Liver (tissue), 8 donors: ENCODE measurements at regions not wholly inside any gene's neighbourhood (a gene's known extent, or its start where the extent isn't known, plus 50 kb on each side); places are given as distances from the start of the nearest gene placed in this dataset.
"Not testable (repeated sequence)": the region's sequence is repeated elsewhere in the genome, so short reads cannot be mapped to it uniquely, and the experiment has no call there.

ENCODE experiments used
- DNase-seq: peaks from one replicate; pipeline ENCODE4 v3.0.0-alpha.2; 2017; ENCODE audit warnings: low spot score
- H3K27ac ChIP-seq, 2 donors: one replicate each; pipeline ENCODE4 v1.7.0; 2013; ENCODE audit warnings: inconsistent platforms in 2 of 2, low read length in 2 of 2, control low read depth in 1 of 2, low read depth in 1 of 2, mild to moderate bottlenecking in 1 of 2
- H3K27me3 ChIP-seq, 4 donors: one replicate each; pipeline versions ENCODE4 v1.6.1 to v1.7.0; 2013; ENCODE audit warnings: low read length in 3 of 4, inconsistent platforms in 1 of 4, mild to moderate bottlenecking in 1 of 4, moderate library complexity in 1 of 4; ENCODE audit not compliant: control insufficient read depth in 4 of 4, insufficient read depth in 4 of 4
- H3K36me3 ChIP-seq, 4 donors: one replicate each; pipeline versions ENCODE4 v1.6.1 to v1.7.0; 2013; ENCODE audit warnings: low read length in 3 of 4, mild to moderate bottlenecking in 3 of 4, low read depth in 1 of 4, moderate library complexity in 1 of 4; ENCODE audit not compliant: control insufficient read depth in 4 of 4, insufficient read depth in 3 of 4
- H3K4me1 ChIP-seq, 4 donors: one replicate each; pipeline versions ENCODE4 v1.6.1 to v1.7.0; 2013; ENCODE audit warnings: low read length in 3 of 4, mild to moderate bottlenecking in 3 of 4, moderate library complexity in 1 of 4; ENCODE audit not compliant: control insufficient read depth in 4 of 4, insufficient read depth in 4 of 4
- H3K4me3 ChIP-seq, 3 donors: one replicate each; pipeline versions ENCODE4 v1.6.1 to v1.7.0; 2013; ENCODE audit warnings: low read length in 3 of 3, control low read depth in 1 of 3, low read depth in 1 of 3, mild to moderate bottlenecking in 1 of 3
- H3K9ac ChIP-seq, 2 donors: one replicate each; pipeline ENCODE4 v1.7.0; 2013; ENCODE audit warnings: low read length in 2 of 2, mild to moderate bottlenecking in 2 of 2, moderate library complexity in 2 of 2, control low read depth in 1 of 2, low read depth in 1 of 2
- H3K9me3 ChIP-seq, 4 donors: one replicate each; pipeline versions ENCODE4 v1.6.1 to v1.7.0; 2013; ENCODE audit warnings: low read length in 3 of 4; ENCODE audit not compliant: control insufficient read depth in 4 of 4
- ATF3 ChIP-seq: IDR thresholded peaks from 2 replicates; pipeline ENCODE4 v1.6.1; 2016; ENCODE audit warnings: antibody characterized with exemption
- CTCF ChIP-seq: fragments of 150-350 bp; IDR thresholded peaks from 2 replicates; pipeline ENCODE4 v1.5.1; 2017; ENCODE audit warnings: improper control_type of control experiment, low read depth, low read length; ENCODE audit not compliant: missing input control
- EGR1 ChIP-seq, 2 donors: IDR thresholded peaks; 2 replicates each; pipeline ENCODE4 v1.6.1; 2016 to 2018; ENCODE audit warnings: antibody characterized with exemption in 2 of 2, low read depth in 2 of 2
- FOXA1 ChIP-seq: IDR thresholded peaks from 2 replicates; pipeline ENCODE4 v1.6.1; 2016; ENCODE audit warnings: antibody characterized with exemption
- FOXA2 ChIP-seq: IDR thresholded peaks from 2 replicates; pipeline ENCODE4 v1.6.1; 2016; ENCODE audit warnings: antibody characterized with exemption
- GABPA ChIP-seq, 2 donors: IDR thresholded peaks in 1 of 2; conservative IDR thresholded peaks in 1 of 2; 2 replicates each; pipeline ENCODE4 v1.6.1; 2016; ENCODE audit warnings: antibody characterized with exemption in 2 of 2, mild to moderate bottlenecking in 1 of 2, moderate library complexity in 1 of 2
- HNF4A ChIP-seq, 2 donors: conservative IDR thresholded peaks; 2 replicates each; pipeline ENCODE4 v1.6.1; 2016; ENCODE audit warnings: antibody characterized with exemption in 2 of 2, mild to moderate bottlenecking in 2 of 2
- HNF4G ChIP-seq: IDR thresholded peaks from 2 replicates; pipeline ENCODE4 v1.6.1; 2016; ENCODE audit warnings: antibody characterized with exemption
- JUND ChIP-seq, 2 donors: IDR thresholded peaks; 2 replicates each; pipeline ENCODE4 v1.6.1; 2016; ENCODE audit warnings: antibody characterized with exemption in 2 of 2
- MAX ChIP-seq: IDR thresholded peaks from 2 replicates; pipeline ENCODE4 v1.6.1; 2016; ENCODE audit warnings: antibody characterized with exemption
- NR2F2 ChIP-seq: IDR thresholded peaks from 2 replicates; pipeline ENCODE4 v1.6.1; 2016; ENCODE audit warnings: antibody characterized with exemption
- RAD21 ChIP-seq, 2 donors: IDR thresholded peaks; 2 replicates each; pipeline ENCODE4 v1.6.1; 2016; ENCODE audit warnings: antibody characterized with exemption in 2 of 2, mild to moderate bottlenecking in 2 of 2
- REST ChIP-seq: IDR thresholded peaks from 2 replicates; pipeline ENCODE4 v1.6.1; 2016; ENCODE audit warnings: antibody characterized with exemption, mild to moderate bottlenecking
- RXRA ChIP-seq, 2 donors: IDR thresholded peaks; 2 replicates each; pipeline ENCODE4 v1.6.1; 2017 to 2018; ENCODE audit warnings: antibody characterized with exemption in 2 of 2, mild to moderate bottlenecking in 1 of 2
- SP1 ChIP-seq: IDR thresholded peaks from 2 replicates; pipeline ENCODE4 v1.6.1; 2018; ENCODE audit warnings: antibody characterized with exemption, mild to moderate bottlenecking
- YY1 ChIP-seq: IDR thresholded peaks from 2 replicates; pipeline ENCODE4 v1.6.1; 2016; ENCODE audit warnings: antibody characterized with exemption, mild to moderate bottlenecking
- WGBS: extraction: QIAGEN DNeasy Blood & Tissue Kit; methylation state at CpG from one replicate; pipeline ENCODE4 v1.1.7; 2013; 5-methylcytosine and 5-hydroxymethylcytosine counted together
- donor health status: healthy.
- donor health status: healthy.
- donor health status: healthy.
- donor health status: healthy.
- donor health status: healthy.

GRCh38 chr17:22202702-22203101 lies 510.4 kb downstream of the KCNJ18 start:
- 86% methylated on average over 20 of the region's 20 CpGs for WGBS
- H3K4me3 ChIP-seq, result no peak overlapping the region
- DNase-seq, result no peak
- H3K27ac ChIP-seq, result no peak overlapping the region
- H3K9ac ChIP-seq, result no peak overlapping the region
- TF ChIP-seq EGR1 (IDR thresholded peaks at IDR 0.05; ENCODE audit: low read depth in 2 of 2), result no peak
- peaks cover 0 to 4% (median 3%) of the 10 kb centered on the region in 4 donors for H3K9me3 ChIP-seq
- H3K36me3 ChIP-seq, result no peaks in the 10 kb centered on the region
- no peaks in the 10 kb centered on the region for H3K4me1 ChIP-seq
- H3K27me3 ChIP-seq, result no peaks in the 10 kb centered on the region

GRCh38 chr17:22203208-22203715 lies 510.9 kb downstream of the KCNJ18 start:
- DNase-seq, result no peak
- no peaks in the 10 kb centered on the region for H3K36me3 ChIP-seq
- H3K4me3 ChIP-seq, result no peak overlapping the region
- TF ChIP-seq HNF4A (conservative IDR thresholded peaks at IDR 0.05) (no peak), JUND (IDR thresholded peaks at IDR 0.05) (no peak), NR2F2 (no peak), RAD21 (IDR thresholded peaks at IDR 0.05) (no peak), REST (no peak), HNF4G (no peak), FOXA1 (no peak), CTCF (no peak), RXRA (IDR thresholded peaks at IDR 0.05) (no peak), MAX (no peak), EGR1 (IDR thresholded peaks at IDR 0.05; ENCODE audit: low read depth in 2 of 2) (no peak), YY1 (no peak), SP1 (no peak), FOXA2 (no peak), GABPA (IDR thresholded peaks at IDR 0.05 in 1 of 2, conservative IDR thresholded peaks at IDR 0.05 in 1 of 2) (no peak), ATF3 (no peak)
- H3K27me3 ChIP-seq, result no peaks in the 10 kb centered on the region
- peaks cover 0 to 4% (median 3%) of the 10 kb centered on the region in 4 donors for H3K9me3 ChIP-seq
- 91% methylated on average over 29 of the region's 29 CpGs for WGBS
- no peak overlapping the region for H3K27ac ChIP-seq
- H3K9ac ChIP-seq, result no peak overlapping the region
- H3K4me1 ChIP-seq, result no peaks in the 10 kb centered on the region

- H3K27me3 ChIP-seq, H3K9ac ChIP-seq, H3K9me3 ChIP-seq, H3K36me3 ChIP-seq, H3K4me1 ChIP-seq, DNase-seq, H3K4me3 ChIP-seq, H3K27ac ChIP-seq: not testable (repeated sequence)
- WGBS, result 83% methylated on average over 13 of the region's 13 CpGs
These were observed 511.8 kb downstream of the KCNJ18 start for GRCh38 chr17:22204076-22204475.

- H3K9me3 ChIP-seq, H3K4me1 ChIP-seq, H3K27ac ChIP-seq, DNase-seq, H3K4me3 ChIP-seq, H3K27me3 ChIP-seq, H3K36me3 ChIP-seq, H3K9ac ChIP-seq: not testable (repeated sequence)
- 86% methylated on average over 12 of the region's 12 CpGs for WGBS
These were observed 517.9 kb downstream of the KCNJ18 start for GRCh38 chr17:22210212-22210611.

- H3K9me3 ChIP-seq, H3K27ac ChIP-seq, H3K27me3 ChIP-seq, DNase-seq, H3K4me3 ChIP-seq, H3K9ac ChIP-seq, H3K4me1 ChIP-seq, H3K36me3 ChIP-seq: not testable (repeated sequence)
- WGBS, result 70% methylated on average over 4 of the region's 4 CpGs
These were observed 520.8 kb downstream of the KCNJ18 start for GRCh38 chr17:22213169-22213568.
